ENCODE measurements at regions not wholly inside any gene's neighbourhood (a gene's known extent, or its start where the extent isn't known, plus 50 kb on each side); places are given as distances from the start of the nearest gene placed in this dataset.

DNA sequence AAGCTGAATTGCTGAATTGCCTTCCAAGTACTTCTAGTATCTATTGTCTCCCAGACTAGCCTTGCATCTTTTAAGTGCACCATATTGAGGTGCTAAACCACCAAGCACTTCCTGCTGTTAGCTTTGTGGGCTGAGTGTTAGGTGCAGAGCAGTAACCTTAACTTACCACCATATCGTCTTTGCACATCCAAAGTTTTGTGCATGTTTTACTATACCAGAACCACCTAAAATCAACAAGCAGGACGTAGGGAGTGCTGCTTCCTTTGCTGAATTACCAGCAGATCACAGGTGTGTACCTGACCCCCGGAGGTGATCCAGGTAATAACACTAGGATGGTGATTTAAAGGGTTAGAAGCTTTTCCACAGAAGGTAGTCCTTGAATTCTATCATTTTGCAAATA lies 359.9 kb upstream of the HNRNPA3 start:
- Histone ChIP-seq H3K4me3 (no peak overlapping the region), H3K27me3 (no peaks in the 10 kb centered on the region), H3K4me1 (no peaks in the 10 kb centered on the region), H3K9me3 (no peaks in the 10 kb centered on the region), H3K27ac (no peak overlapping the region), H3K36me3 (no peaks in the 10 kb centered on the region)
- TF ChIP-seq, protein P1, sequence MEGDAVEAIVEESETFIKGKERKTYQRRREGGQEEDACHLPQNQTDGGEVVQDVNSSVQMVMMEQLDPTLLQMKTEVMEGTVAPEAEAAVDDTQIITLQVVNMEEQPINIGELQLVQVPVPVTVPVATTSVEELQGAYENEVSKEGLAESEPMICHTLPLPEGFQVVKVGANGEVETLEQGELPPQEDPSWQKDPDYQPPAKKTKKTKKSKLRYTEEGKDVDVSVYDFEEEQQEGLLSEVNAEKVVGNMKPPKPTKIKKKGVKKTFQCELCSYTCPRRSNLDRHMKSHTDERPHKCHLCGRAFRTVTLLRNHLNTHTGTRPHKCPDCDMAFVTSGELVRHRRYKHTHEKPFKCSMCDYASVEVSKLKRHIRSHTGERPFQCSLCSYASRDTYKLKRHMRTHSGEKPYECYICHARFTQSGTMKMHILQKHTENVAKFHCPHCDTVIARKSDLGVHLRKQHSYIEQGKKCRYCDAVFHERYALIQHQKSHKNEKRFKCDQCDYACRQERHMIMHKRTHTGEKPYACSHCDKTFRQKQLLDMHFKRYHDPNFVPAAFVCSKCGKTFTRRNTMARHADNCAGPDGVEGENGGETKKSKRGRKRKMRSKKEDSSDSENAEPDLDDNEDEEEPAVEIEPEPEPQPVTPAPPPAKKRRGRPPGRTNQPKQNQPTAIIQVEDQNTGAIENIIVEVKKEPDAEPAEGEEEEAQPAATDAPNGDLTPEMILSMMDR (IDR thresholded peaks at IDR 0.05): no peak
- no peak for DNase-seq
- intact Hi-C loops (cut with DNase I; ENCODE audit: low total_unique reads): loop anchor here (5.0 kb wide), 1 partner anchor 1045 kb away; no protein-coding TSS in a partner anchor

DNA sequence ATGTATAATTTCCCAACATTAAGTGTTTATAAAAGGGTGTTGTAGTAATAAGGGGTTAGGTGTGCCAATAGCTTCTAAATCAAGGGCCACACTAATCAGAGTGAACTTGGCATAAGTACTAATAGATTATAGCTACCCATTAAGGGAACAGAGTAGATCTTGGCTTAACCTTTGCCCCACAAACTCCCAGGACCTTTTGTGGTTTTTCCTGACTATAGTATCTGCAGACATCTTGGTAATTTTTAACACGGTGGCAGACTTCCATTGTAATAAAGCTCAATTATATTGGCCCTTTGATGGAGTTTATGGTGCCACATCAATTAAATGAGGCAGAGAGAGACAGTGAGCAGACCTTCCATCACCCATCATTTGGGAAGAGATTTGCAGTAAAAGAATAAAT lies 358.5 kb upstream of the HNRNPA3 start:
- intact Hi-C loops (cut with DNase I; ENCODE audit: low total_unique reads): loop anchor here (5.0 kb wide), 1 partner anchor 1047 kb away; no protein-coding TSS in a partner anchor
- TF ChIP-seq, protein P1 (IDR thresholded peaks at IDR 0.05): no peak
- H3K4me1 ChIP-seq: no peaks in the 10 kb centered on the region
- H3K4me3 ChIP-seq: no peak overlapping the region
- no peaks in the 10 kb centered on the region for H3K9me3 ChIP-seq
- DNase-seq: no peak
- no peaks in the 10 kb centered on the region for H3K27me3 ChIP-seq
- no peak overlapping the region for H3K27ac ChIP-seq
- no peaks in the 10 kb centered on the region for H3K36me3 ChIP-seq

DNA sequence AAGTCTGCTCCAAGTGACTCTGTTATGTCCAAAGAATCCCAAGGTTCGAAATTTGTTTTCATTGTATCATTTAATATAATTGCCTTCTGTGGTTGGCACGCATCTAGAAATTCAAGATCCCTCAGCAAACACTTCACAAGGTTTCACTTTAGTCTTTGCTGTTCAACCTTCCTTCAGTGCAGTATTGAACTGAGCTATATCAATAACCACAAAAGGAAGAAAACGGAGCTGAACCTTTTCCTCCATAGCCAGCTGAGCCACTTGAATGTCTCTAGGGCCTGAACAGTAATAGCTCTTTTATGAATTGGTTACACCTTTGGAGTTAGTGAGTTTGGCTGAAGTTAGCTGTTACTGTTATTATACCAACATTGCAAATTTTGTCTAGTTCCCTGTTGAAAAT lies 357.7 kb upstream of the HNRNPA3 start:
- H3K9me3 ChIP-seq: no peaks in the 10 kb centered on the region
- TF ChIP-seq, protein P1 (IDR thresholded peaks at IDR 0.05): no peak
- DNase-seq: no peak
- H3K27ac ChIP-seq: no peak overlapping the region
- H3K4me3 ChIP-seq: no peak overlapping the region
- no peaks in the 10 kb centered on the region for H3K4me1 ChIP-seq
- H3K36me3 ChIP-seq: no peaks in the 10 kb centered on the region
- H3K27me3 ChIP-seq: no peaks in the 10 kb centered on the region
- intact Hi-C loops (cut with DNase I; ENCODE audit: low total_unique reads): loop anchor here (5.0 kb wide), 1 partner anchor 1048 kb away; no protein-coding TSS in a partner anchor

DNA sequence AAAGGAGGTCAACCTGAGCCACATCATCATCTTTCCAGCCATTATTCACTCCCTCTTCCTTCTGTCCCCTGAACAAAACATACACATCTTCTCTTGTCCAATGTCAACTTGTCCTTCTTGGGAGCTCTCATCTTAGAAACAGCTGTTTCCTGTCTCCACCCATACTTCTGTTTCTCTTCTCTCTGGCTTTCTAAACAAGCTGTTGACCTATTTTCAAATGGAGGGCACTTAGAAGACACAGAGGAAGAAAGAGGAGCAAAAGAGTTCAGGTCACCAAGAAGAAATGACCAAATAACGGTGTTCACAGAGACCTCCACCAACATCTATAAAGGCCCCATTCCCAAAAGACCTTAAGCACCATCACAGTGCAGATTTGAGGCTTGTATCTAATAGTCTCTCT lies 355.9 kb upstream of the HNRNPA3 start:
- Histone ChIP-seq H3K27ac (no peak overlapping the region), H3K27me3 (no peaks in the 10 kb centered on the region), H3K4me1 (no peaks in the 10 kb centered on the region), H3K4me3 (no peak overlapping the region), H3K9me3 (no peaks in the 10 kb centered on the region), H3K36me3 (no peaks in the 10 kb centered on the region)
- intact Hi-C loops (cut with DNase I; ENCODE audit: low total_unique reads): no loop called here
- TF ChIP-seq, protein P1 (IDR thresholded peaks at IDR 0.05): no peak
- no peak for DNase-seq

DNA sequence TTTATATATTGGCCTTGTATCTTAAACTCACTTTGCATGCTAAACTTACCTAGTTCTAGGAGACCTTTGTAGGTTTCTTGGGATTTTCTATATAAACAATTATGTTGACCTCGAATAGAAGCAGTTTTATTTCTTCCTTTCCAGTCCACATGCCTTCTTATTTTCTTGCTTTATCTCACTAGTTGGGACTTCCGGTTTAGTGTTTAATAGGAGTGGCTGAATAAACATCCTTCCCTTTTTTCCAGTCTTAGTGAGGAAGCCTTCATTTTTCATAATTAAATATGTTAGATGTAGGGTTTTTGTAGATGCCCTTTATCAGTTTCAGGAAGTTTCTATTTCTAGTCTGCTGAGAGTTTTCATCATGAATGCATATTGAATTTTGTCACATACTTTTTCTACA lies 347.3 kb upstream of the HNRNPA3 start:
- no peak overlapping the region for H3K4me3 ChIP-seq
- H3K27ac ChIP-seq: no peak overlapping the region
- TF ChIP-seq, protein P1 (IDR thresholded peaks at IDR 0.05): no peak
- no peaks in the 10 kb centered on the region for H3K27me3 ChIP-seq
- H3K9me3 ChIP-seq: no peaks in the 10 kb centered on the region
- H3K36me3 ChIP-seq: no peaks in the 10 kb centered on the region
- intact Hi-C loops (cut with DNase I; ENCODE audit: low total_unique reads): no loop called here
- H3K4me1 ChIP-seq: no peaks in the 10 kb centered on the region
- DNase-seq: no peak

DNA sequence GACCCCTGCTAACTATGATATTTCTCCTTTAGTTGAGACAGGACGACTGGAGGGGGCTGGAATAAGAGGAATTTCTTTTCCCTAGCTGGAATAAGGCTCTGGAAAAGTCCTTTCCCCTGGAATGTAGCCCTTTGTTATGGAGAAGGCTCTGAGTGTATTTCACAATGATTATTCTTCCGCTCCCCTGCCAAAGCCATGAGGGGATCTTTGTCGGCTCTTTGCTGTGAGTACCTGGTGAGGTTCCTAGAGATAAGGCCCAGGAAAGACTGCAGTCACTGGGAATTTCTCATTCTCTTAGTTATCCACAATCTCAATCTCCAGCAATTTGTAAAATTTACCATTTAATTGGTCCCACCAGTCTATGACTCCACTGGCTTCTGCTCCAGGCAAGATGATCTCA lies 340.2 kb upstream of the HNRNPA3 start:
- intact Hi-C loops (cut with DNase I; ENCODE audit: low total_unique reads): no loop called here
- DNase-seq: no peak
- Histone ChIP-seq H3K9me3 (peaks cover 0 to 10% (median 0%) of the 10 kb centered on the region in 3 donors), H3K36me3 (no peaks in the 10 kb centered on the region), H3K4me3 (no peak overlapping the region), H3K4me1 (no peaks in the 10 kb centered on the region), H3K27ac (no peak overlapping the region), H3K27me3 (no peaks in the 10 kb centered on the region)
- TF ChIP-seq, protein P1 (IDR thresholded peaks at IDR 0.05): no peak

Measured in tibial artery (tissue), 4 donors.